ENCODE measurements at regions not wholly inside any gene's neighbourhood (a gene's known extent, or its start where the extent isn't known, plus 50 kb on each side); places are given as distances from the start of the nearest gene placed in this dataset.

GRCh38 chr9:135300346-135301141 is 179.0 kb upstream of the PPP1R26 start:
- DNase-seq (ENCODE audit: low read depth in 1 of 2, low spot score in 1 of 2) = no peak
- TF ChIP-seq, protein P1, sequence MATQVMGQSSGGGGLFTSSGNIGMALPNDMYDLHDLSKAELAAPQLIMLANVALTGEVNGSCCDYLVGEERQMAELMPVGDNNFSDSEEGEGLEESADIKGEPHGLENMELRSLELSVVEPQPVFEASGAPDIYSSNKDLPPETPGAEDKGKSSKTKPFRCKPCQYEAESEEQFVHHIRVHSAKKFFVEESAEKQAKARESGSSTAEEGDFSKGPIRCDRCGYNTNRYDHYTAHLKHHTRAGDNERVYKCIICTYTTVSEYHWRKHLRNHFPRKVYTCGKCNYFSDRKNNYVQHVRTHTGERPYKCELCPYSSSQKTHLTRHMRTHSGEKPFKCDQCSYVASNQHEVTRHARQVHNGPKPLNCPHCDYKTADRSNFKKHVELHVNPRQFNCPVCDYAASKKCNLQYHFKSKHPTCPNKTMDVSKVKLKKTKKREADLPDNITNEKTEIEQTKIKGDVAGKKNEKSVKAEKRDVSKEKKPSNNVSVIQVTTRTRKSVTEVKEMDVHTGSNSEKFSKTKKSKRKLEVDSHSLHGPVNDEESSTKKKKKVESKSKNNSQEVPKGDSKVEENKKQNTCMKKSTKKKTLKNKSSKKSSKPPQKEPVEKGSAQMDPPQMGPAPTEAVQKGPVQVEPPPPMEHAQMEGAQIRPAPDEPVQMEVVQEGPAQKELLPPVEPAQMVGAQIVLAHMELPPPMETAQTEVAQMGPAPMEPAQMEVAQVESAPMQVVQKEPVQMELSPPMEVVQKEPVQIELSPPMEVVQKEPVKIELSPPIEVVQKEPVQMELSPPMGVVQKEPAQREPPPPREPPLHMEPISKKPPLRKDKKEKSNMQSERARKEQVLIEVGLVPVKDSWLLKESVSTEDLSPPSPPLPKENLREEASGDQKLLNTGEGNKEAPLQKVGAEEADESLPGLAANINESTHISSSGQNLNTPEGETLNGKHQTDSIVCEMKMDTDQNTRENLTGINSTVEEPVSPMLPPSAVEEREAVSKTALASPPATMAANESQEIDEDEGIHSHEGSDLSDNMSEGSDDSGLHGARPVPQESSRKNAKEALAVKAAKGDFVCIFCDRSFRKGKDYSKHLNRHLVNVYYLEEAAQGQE (IDR thresholded peaks at IDR 0.05; ENCODE audit: insufficient replicate concordance, low read depth) = no peak
- TF ChIP-seq GABPA (IDR thresholded peaks at IDR 0.05; ENCODE audit: low read depth) (no peak), POLR2AphosphoS5 (IDR thresholded peaks at IDR 0.05; ENCODE audit: low read depth) (no peak)
- Histone ChIP-seq H3K27me3 (ENCODE audit: insufficient read depth, poor library complexity, severe bottlenecking) (no peaks in the 10 kb centered on the region), H3K4me3 (replicated peaks; ENCODE audit: insufficient read depth, low read length) (no peak overlapping the region), H3K27ac (replicated peaks) (no peak overlapping the region)

DNA sequence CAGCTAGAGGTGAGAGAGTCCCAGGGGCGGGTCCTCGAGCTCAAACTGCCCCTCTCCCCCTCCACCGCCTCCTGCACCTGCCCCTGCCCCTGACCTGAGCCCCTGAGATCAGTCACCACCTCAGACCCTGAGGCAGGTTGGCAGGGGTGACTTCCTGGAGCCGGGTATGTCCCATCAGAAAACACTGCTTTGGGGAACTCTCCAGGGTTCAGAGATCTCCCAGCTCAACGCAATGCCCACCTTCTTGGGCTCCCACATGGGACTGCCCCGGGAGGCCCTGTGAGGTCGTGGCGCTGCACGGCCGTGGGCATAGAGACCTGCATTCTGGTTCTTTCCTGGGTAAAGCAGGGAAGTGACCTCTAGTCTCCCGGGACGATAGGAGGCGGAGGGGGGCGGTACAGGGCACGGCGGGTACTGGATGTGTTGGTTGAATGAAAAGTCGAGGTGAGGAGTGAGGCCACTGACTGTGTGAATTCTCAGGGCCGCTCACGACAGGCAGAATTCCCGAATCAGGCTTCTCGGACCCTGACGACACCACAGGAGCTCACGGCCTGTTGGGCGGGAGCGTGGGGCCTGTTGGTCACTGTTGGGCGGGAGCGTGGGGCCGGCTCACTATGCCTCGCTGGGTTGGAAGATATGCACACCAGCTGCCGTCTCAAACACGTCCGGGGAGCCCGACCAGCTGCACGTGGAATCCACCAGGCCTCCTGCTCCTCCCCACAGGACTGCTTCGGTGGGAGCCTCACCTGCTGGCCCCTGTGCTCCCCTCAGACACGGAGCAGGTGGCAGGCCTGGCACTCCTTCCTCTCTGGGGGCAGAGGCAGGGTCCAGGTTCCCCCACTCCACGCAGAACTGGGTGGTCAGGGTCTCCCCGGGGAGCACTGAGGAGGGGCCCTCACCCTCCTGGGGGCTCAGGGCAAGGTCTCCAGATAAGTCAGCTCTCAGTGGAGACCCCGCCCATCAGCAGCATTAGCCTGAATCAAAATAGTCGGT is 178.0 kb upstream of the PPP1R26 start:
- Histone ChIP-seq H3K4me3 (replicated peaks; ENCODE audit: insufficient read depth, low read length) (no peak overlapping the region), H3K27me3 (ENCODE audit: insufficient read depth, poor library complexity, severe bottlenecking) (no peaks in the 10 kb centered on the region), H3K27ac (replicated peaks) (no peak overlapping the region)
- DNase-seq (ENCODE audit: low read depth in 1 of 2, low spot score in 1 of 2) = no peak
- TF ChIP-seq, protein P1 (IDR thresholded peaks at IDR 0.05; ENCODE audit: insufficient replicate concordance, low read depth) = no peak
- TF ChIP-seq SPI1 (IDR thresholded peaks at IDR 0.05; ENCODE audit: borderline replicate concordance, low read depth) (no peak), GABPA (IDR thresholded peaks at IDR 0.05; ENCODE audit: low read depth) (no peak), POLR2AphosphoS5 (IDR thresholded peaks at IDR 0.05; ENCODE audit: low read depth) (no peak)
- TF ChIP-seq, protein P2, sequence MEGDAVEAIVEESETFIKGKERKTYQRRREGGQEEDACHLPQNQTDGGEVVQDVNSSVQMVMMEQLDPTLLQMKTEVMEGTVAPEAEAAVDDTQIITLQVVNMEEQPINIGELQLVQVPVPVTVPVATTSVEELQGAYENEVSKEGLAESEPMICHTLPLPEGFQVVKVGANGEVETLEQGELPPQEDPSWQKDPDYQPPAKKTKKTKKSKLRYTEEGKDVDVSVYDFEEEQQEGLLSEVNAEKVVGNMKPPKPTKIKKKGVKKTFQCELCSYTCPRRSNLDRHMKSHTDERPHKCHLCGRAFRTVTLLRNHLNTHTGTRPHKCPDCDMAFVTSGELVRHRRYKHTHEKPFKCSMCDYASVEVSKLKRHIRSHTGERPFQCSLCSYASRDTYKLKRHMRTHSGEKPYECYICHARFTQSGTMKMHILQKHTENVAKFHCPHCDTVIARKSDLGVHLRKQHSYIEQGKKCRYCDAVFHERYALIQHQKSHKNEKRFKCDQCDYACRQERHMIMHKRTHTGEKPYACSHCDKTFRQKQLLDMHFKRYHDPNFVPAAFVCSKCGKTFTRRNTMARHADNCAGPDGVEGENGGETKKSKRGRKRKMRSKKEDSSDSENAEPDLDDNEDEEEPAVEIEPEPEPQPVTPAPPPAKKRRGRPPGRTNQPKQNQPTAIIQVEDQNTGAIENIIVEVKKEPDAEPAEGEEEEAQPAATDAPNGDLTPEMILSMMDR (IDR thresholded peaks at IDR 0.05; ENCODE audit: insufficient read depth, low read length) = no peak

GRCh38 chr9:135302329-135303279 is 177.0 kb upstream of the PPP1R26 start:
- Histone ChIP-seq H3K27me3 (ENCODE audit: insufficient read depth, poor library complexity, severe bottlenecking) (no peaks in the 10 kb centered on the region), H3K27ac (replicated peaks) (no peak overlapping the region), H3K4me3 (replicated peaks; ENCODE audit: insufficient read depth, low read length) (no peak overlapping the region)
- no peak for TF ChIP-seq POLR2AphosphoS5 (IDR thresholded peaks at IDR 0.05; ENCODE audit: low read depth)
- TF ChIP-seq, protein P2 (IDR thresholded peaks at IDR 0.05; ENCODE audit: insufficient read depth, low read length) = no peak
- no peak for TF ChIP-seq SPI1 (IDR thresholded peaks at IDR 0.05; ENCODE audit: borderline replicate concordance, low read depth)
- no peak for TF ChIP-seq GABPA (IDR thresholded peaks at IDR 0.05; ENCODE audit: low read depth)
- TF ChIP-seq, protein P1 (IDR thresholded peaks at IDR 0.05; ENCODE audit: insufficient replicate concordance, low read depth) = no peak
- no peak for DNase-seq (ENCODE audit: low read depth in 1 of 2, low spot score in 1 of 2)
